GM19395 (cell line): ENCODE measurements at regions not wholly inside any gene's neighbourhood (a gene's known extent, or its start where the extent isn't known, plus 50 kb on each side); places are given as distances from the start of the nearest gene placed in this dataset.

Source experiments
- ATAC-seq: cut with Tn5 transposase; IDR thresholded peaks from one replicate; pipeline ENCODE4 v1.9.1; 2021; ENCODE audit warnings: mild to moderate bottlenecking, moderate library complexity; ENCODE audit not compliant: unreplicated experiment

- ATAC-seq = no peak
Measured at GRCh38 chr4:181431006-181431405, 812.2 kb upstream of the TENM3 start.

GRCh38 chr4:181431661-181432060, 811.5 kb upstream of the TENM3 start:
- no peak for ATAC-seq

- ATAC-seq = no peak
Measured at GRCh38 chr4:181432335-181432734, 810.9 kb upstream of the TENM3 start.

- no peak for ATAC-seq
Measured at GRCh38 chr4:181437895-181438294, 805.3 kb upstream of the TENM3 start.

GRCh38 chr4:181438641-181439040, 804.6 kb upstream of the TENM3 start:
- ATAC-seq = no peak

GRCh38 chr4:181443021-181443420, 800.2 kb upstream of the TENM3 start:
- peak; percentile 47 for ATAC-seq

GRCh38 chr4:181465826-181466225, 777.4 kb upstream of the TENM3 start:
- ATAC-seq = no peak

- ATAC-seq = no peak
Measured at GRCh38 chr4:181468451-181468850, 774.8 kb upstream of the TENM3 start.

- no peak for ATAC-seq
Measured at GRCh38 chr4:181470306-181470705, 772.9 kb upstream of the TENM3 start.

GRCh38 chr4:181475359-181475758, 767.8 kb upstream of the TENM3 start:
- no peak for ATAC-seq

- ATAC-seq = no peak
Measured at GRCh38 chr4:181475781-181476507, 767.3 kb upstream of the TENM3 start.

- ATAC-seq = no peak
Measured at GRCh38 chr4:181476508-181476890, 766.7 kb upstream of the TENM3 start.

GRCh38 chr4:181477591-181477990, 765.6 kb upstream of the TENM3 start:
- no peak for ATAC-seq

- no peak for ATAC-seq
Measured at GRCh38 chr4:181478656-181479055, 764.5 kb upstream of the TENM3 start.

GRCh38 chr4:181479141-181479540, 764.1 kb upstream of the TENM3 start:
- ATAC-seq = no peak

GRCh38 chr4:181484396-181484795, 758.8 kb upstream of the TENM3 start:
- ATAC-seq = no peak

- ATAC-seq = no peak
Measured at GRCh38 chr4:181488926-181489325, 754.3 kb upstream of the TENM3 start.

- no peak for ATAC-seq
Measured at GRCh38 chr4:181498148-181498547, 745.1 kb upstream of the TENM3 start.

GRCh38 chr4:181502611-181503010, 740.6 kb upstream of the TENM3 start:
- ATAC-seq = no peak

GRCh38 chr4:181503687-181504390, 739.4 kb upstream of the TENM3 start:
- no peak for ATAC-seq

GRCh38 chr4:181504924-181505323, 738.3 kb upstream of the TENM3 start:
- no peak for ATAC-seq

GRCh38 chr4:181507180-181507835, 735.9 kb upstream of the TENM3 start:
- ATAC-seq = no peak
